Thyroid gland (tissue), 4 donors: ENCODE measurements at regions not wholly inside any gene's neighbourhood (a gene's known extent, or its start where the extent isn't known, plus 50 kb on each side); places are given as distances from the start of the nearest gene placed in this dataset.

Source experiments
- POLR2A ChIP-seq, 2 donors: fragments of 450-650 bp; IDR thresholded peaks; one replicate each; pipeline ENCODE4 v1.6.1; 2017; ENCODE audit warnings: antibody characterized with exemption in 2 of 2, mild to moderate bottlenecking in 2 of 2, moderate library complexity in 1 of 2
- TF ChIP-seq, protein P1 (sequence below), 6 experiments: fragments of 200-600 bp in 3 of 6; fragments of 450-650 bp in 3 of 6; sonication (generic) in 3 of 6; IDR thresholded peaks; one replicate each; pipeline ENCODE4 v1.5.1; 2016 to 2019; ENCODE audit warnings: antibody characterized with exemption in 6 of 6, mild to moderate bottlenecking in 2 of 6, inconsistent platforms in 1 of 6, moderate library complexity in 1 of 6

DNA sequence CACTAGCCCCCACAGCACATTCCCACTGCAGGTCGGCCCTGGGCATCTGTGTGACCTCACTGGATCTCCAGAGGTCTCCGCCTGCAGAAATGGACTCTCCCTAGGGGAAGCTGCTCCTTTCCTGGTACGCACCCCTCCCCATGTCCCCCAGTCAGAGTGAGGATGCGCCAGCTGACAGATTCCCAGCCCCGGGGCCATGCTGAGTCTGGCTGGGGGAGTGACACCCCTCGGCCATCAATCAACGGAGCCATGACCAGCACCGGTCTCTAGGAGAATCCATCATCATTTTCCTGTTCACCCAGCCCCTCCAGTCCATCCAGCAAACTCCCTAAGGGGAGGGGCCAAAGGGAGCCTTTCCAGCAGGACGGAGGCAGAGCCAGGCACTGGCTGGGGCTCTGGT, 68.7 kb upstream of the PAX7 start:
- TF ChIP-seq, protein P1, sequence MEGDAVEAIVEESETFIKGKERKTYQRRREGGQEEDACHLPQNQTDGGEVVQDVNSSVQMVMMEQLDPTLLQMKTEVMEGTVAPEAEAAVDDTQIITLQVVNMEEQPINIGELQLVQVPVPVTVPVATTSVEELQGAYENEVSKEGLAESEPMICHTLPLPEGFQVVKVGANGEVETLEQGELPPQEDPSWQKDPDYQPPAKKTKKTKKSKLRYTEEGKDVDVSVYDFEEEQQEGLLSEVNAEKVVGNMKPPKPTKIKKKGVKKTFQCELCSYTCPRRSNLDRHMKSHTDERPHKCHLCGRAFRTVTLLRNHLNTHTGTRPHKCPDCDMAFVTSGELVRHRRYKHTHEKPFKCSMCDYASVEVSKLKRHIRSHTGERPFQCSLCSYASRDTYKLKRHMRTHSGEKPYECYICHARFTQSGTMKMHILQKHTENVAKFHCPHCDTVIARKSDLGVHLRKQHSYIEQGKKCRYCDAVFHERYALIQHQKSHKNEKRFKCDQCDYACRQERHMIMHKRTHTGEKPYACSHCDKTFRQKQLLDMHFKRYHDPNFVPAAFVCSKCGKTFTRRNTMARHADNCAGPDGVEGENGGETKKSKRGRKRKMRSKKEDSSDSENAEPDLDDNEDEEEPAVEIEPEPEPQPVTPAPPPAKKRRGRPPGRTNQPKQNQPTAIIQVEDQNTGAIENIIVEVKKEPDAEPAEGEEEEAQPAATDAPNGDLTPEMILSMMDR (IDR thresholded peaks at IDR 0.05) = no peak
- no peak for TF ChIP-seq POLR2A (IDR thresholded peaks at IDR 0.05)
